ENCODE measurements at regions not wholly inside any gene's neighbourhood (a gene's known extent, or its start where the extent isn't known, plus 50 kb on each side); places are given as distances from the start of the nearest gene placed in this dataset.

GRCh38 chr3:83559082-83559481 is 1399.7 kb upstream of the CADM2 start:
- Histone ChIP-seq H3K79me2 (replicated peaks; ENCODE audit: insufficient read depth, low read length) (no peaks in the 10 kb centered on the region), H3K9ac (ENCODE audit: low read length) (no peak overlapping the region), H3K9me2 (ENCODE audit: insufficient read depth, low read length) (no peaks in the 10 kb centered on the region), H3K4me3 (ENCODE audit: low read length) (no peak overlapping the region), H2AFZ (ENCODE audit: low read depth, low read length) (no peak overlapping the region), H3K4me2 (ENCODE audit: low read length) (no peak overlapping the region), H3K9me3 (ENCODE audit: low read length) (no peaks in the 10 kb centered on the region), H3K27ac (ENCODE audit: low read length) (no peak overlapping the region), H3F3A (ENCODE audit: insufficient read depth, low read length, poor library complexity, severe bottlenecking) (no peaks in the 10 kb centered on the region), H3K27me3 (ENCODE audit: insufficient read depth, low read depth, low read length) (no peaks in the 10 kb centered on the region), H4K20me1 (ENCODE audit: insufficient read depth) (no peaks in the 10 kb centered on the region), H3K36me3 (ENCODE audit: insufficient read depth, low read length) (no peaks in the 10 kb centered on the region)
- TF ChIP-seq, protein P1, sequence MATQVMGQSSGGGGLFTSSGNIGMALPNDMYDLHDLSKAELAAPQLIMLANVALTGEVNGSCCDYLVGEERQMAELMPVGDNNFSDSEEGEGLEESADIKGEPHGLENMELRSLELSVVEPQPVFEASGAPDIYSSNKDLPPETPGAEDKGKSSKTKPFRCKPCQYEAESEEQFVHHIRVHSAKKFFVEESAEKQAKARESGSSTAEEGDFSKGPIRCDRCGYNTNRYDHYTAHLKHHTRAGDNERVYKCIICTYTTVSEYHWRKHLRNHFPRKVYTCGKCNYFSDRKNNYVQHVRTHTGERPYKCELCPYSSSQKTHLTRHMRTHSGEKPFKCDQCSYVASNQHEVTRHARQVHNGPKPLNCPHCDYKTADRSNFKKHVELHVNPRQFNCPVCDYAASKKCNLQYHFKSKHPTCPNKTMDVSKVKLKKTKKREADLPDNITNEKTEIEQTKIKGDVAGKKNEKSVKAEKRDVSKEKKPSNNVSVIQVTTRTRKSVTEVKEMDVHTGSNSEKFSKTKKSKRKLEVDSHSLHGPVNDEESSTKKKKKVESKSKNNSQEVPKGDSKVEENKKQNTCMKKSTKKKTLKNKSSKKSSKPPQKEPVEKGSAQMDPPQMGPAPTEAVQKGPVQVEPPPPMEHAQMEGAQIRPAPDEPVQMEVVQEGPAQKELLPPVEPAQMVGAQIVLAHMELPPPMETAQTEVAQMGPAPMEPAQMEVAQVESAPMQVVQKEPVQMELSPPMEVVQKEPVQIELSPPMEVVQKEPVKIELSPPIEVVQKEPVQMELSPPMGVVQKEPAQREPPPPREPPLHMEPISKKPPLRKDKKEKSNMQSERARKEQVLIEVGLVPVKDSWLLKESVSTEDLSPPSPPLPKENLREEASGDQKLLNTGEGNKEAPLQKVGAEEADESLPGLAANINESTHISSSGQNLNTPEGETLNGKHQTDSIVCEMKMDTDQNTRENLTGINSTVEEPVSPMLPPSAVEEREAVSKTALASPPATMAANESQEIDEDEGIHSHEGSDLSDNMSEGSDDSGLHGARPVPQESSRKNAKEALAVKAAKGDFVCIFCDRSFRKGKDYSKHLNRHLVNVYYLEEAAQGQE (IDR thresholded peaks at IDR 0.05; ENCODE audit: borderline replicate concordance), result no peak
- TF ChIP-seq RAD21 (conservative IDR thresholded peaks at IDR 0.05) (no peak), TAF1 (IDR thresholded peaks at IDR 0.05; ENCODE audit: low read depth) (no peak), MXI1 (conservative IDR thresholded peaks at IDR 0.05; ENCODE audit: poor library complexity, severe bottlenecking) (no peak), POLR2AphosphoS5 (IDR thresholded peaks at IDR 0.05) (no peak), EP300 (conservative IDR thresholded peaks at IDR 0.05; ENCODE audit: poor library complexity, severe bottlenecking) (no peak), EZH2 (IDR thresholded peaks at IDR 0.05; ENCODE audit: borderline replicate concordance, insufficient read depth, low read length, poor library complexity, severe bottlenecking) (no peak), SMC3 (conservative IDR thresholded peaks at IDR 0.05; ENCODE audit: poor library complexity) (no peak)
- TF ChIP-seq, protein P2, sequence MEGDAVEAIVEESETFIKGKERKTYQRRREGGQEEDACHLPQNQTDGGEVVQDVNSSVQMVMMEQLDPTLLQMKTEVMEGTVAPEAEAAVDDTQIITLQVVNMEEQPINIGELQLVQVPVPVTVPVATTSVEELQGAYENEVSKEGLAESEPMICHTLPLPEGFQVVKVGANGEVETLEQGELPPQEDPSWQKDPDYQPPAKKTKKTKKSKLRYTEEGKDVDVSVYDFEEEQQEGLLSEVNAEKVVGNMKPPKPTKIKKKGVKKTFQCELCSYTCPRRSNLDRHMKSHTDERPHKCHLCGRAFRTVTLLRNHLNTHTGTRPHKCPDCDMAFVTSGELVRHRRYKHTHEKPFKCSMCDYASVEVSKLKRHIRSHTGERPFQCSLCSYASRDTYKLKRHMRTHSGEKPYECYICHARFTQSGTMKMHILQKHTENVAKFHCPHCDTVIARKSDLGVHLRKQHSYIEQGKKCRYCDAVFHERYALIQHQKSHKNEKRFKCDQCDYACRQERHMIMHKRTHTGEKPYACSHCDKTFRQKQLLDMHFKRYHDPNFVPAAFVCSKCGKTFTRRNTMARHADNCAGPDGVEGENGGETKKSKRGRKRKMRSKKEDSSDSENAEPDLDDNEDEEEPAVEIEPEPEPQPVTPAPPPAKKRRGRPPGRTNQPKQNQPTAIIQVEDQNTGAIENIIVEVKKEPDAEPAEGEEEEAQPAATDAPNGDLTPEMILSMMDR (IDR thresholded peaks at IDR 0.05; ENCODE audit: poor library complexity, severe bottlenecking), result no peak

GRCh38 chr3:83567935-83568334 is 1390.9 kb upstream of the CADM2 start:
- TF ChIP-seq, protein P1 (IDR thresholded peaks at IDR 0.05; ENCODE audit: borderline replicate concordance), result no peak
- no peak for TF ChIP-seq EZH2 (IDR thresholded peaks at IDR 0.05; ENCODE audit: borderline replicate concordance, insufficient read depth, low read length, poor library complexity, severe bottlenecking)
- TF ChIP-seq SMC3 (conservative IDR thresholded peaks at IDR 0.05; ENCODE audit: poor library complexity), result no peak
- TF ChIP-seq, protein P2 (IDR thresholded peaks at IDR 0.05; ENCODE audit: poor library complexity, severe bottlenecking), result no peak
- TF ChIP-seq RAD21 (conservative IDR thresholded peaks at IDR 0.05), result no peak
- TF ChIP-seq POLR2AphosphoS5 (IDR thresholded peaks at IDR 0.05), result no peak
- TF ChIP-seq MXI1 (conservative IDR thresholded peaks at IDR 0.05; ENCODE audit: poor library complexity, severe bottlenecking), result no peak
- TF ChIP-seq EP300 (conservative IDR thresholded peaks at IDR 0.05; ENCODE audit: poor library complexity, severe bottlenecking), result no peak
- no peak overlapping the region for H3K9ac ChIP-seq (ENCODE audit: low read length)
- no peak overlapping the region for H3K4me3 ChIP-seq (ENCODE audit: low read length)
- no peaks in the 10 kb centered on the region for H3K9me3 ChIP-seq (ENCODE audit: low read length)
- no peaks in the 10 kb centered on the region for H3K9me2 ChIP-seq (ENCODE audit: insufficient read depth, low read length)
- H2AFZ ChIP-seq (ENCODE audit: low read depth, low read length), result no peak overlapping the region
- no peak overlapping the region for H3K4me2 ChIP-seq (ENCODE audit: low read length)
- H3F3A ChIP-seq (ENCODE audit: insufficient read depth, low read length, poor library complexity, severe bottlenecking), result no peaks in the 10 kb centered on the region
- H3K27ac ChIP-seq (ENCODE audit: low read length), result no peak overlapping the region
- H3K27me3 ChIP-seq (ENCODE audit: insufficient read depth, low read depth, low read length), result no peaks in the 10 kb centered on the region
- H4K20me1 ChIP-seq (ENCODE audit: insufficient read depth), result no peaks in the 10 kb centered on the region
- no peaks in the 10 kb centered on the region for H3K36me3 ChIP-seq (ENCODE audit: insufficient read depth, low read length)
- no peaks in the 10 kb centered on the region for H3K79me2 ChIP-seq (replicated peaks; ENCODE audit: insufficient read depth, low read length)
